ENCODE measurements at regions not wholly inside any gene's neighbourhood (a gene's known extent, or its start where the extent isn't known, plus 50 kb on each side); places are given as distances from the start of the nearest gene placed in this dataset.

GRCh38 chr11:116460156-116460920 lies 312.4 kb downstream of the BUD13 start:
- TF ChIP-seq ZNF274 (IDR thresholded peaks at IDR 0.05; ENCODE audit: low read depth, low read length) = no peak
- no peak overlapping the region for H3K4me3 ChIP-seq (ENCODE audit: low read length)

DNA sequence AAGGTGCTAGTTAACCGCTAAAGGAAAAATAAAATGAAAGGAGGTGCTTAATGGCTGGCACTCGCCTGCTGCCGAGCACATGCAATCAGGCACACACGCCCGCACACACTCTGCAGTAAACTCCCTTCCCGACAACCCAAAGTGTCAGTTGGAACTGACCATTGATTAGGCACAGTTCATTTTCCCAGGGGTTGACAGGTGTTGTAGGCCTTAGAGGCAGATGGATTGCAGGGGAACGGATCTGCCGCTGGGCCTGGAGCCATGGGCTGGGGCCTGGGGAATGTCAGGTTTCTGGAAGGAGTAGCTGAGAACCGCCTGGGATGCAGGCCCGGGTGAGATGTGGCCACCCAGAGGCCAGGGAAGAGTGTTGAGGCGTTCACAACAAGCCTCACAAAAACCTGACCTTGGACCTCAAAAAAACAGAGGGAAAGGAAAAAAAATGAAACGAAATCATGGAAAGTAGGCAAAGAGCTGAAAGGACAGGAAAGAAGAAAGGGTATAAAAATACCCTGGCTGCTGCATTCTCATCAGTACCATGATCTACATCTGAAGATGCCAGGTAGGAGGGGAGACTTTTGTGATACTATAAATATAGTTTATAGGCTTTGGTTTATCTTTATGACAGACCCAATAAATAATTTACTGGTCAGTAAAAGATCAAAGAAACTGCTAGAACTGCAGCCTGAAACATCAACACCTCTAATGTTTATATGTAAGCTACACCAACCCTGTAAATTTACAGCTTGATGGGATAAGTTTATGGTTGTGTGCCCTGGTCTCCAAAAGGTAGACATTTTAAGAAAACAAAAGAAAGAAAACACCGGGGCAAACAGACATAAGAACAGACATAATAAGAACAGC lies 313.4 kb downstream of the BUD13 start:
- no peak overlapping the region for H3K4me3 ChIP-seq (ENCODE audit: low read length)
- no peak for TF ChIP-seq ZNF274 (IDR thresholded peaks at IDR 0.05; ENCODE audit: low read depth, low read length)

DNA sequence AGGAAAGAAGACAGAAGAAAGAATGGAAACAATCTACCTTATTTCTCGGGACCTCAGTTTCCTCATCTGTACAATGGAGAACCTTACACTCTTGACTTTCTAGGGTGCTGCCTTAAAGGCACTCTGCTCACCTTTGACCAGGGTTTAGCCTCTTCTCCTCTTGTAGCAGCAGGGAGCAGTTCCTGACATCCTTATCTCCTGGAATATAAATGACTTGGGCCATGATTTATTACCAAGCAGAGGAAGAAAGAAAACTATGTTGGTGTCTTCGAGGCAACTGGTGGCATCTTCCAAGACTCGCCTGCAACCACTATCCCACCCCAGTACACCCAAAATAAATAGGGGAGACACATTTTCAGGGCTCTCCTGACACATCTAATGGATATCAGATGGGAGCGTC lies 314.2 kb downstream of the BUD13 start:
- no peak for TF ChIP-seq ZNF274 (IDR thresholded peaks at IDR 0.05; ENCODE audit: low read depth, low read length)

GRCh38 chr11:116457336-116458007 lies 315.3 kb downstream of the BUD13 start:
- no peak for TF ChIP-seq ZNF274 (IDR thresholded peaks at IDR 0.05; ENCODE audit: low read depth, low read length)
- H3K4me3 ChIP-seq (ENCODE audit: low read length) = no peak overlapping the region

More for the DNA sequence above, 314.2 kb downstream of the BUD13 start:
- H3K4me3 ChIP-seq (ENCODE audit: low read length) = no peak overlapping the region

GRCh38 chr11:116454951-116455350 lies 317.8 kb downstream of the BUD13 start:
- TF ChIP-seq ZNF274 (IDR thresholded peaks at IDR 0.05; ENCODE audit: low read depth, low read length) = no peak
- H3K4me3 ChIP-seq (ENCODE audit: low read length) = no peak overlapping the region

GRCh38 chr11:116454020-116454645 lies 318.7 kb downstream of the BUD13 start:
- no peak overlapping the region for H3K4me3 ChIP-seq (ENCODE audit: low read length)
- TF ChIP-seq ZNF274 (IDR thresholded peaks at IDR 0.05; ENCODE audit: low read depth, low read length) = no peak

GRCh38 chr11:116452461-116452860 lies 320.3 kb downstream of the BUD13 start:
- TF ChIP-seq ZNF274 (IDR thresholded peaks at IDR 0.05; ENCODE audit: low read depth, low read length) = no peak
- H3K4me3 ChIP-seq (ENCODE audit: low read length) = no peak overlapping the region

- no peak for TF ChIP-seq ZNF274 (IDR thresholded peaks at IDR 0.05; ENCODE audit: low read depth, low read length)
- no peak overlapping the region for H3K4me3 ChIP-seq (ENCODE audit: low read length)
Observed at GRCh38 chr11:116449522-116449921, 323.3 kb downstream of the BUD13 start.

GRCh38 chr11:116446048-116446941 lies 326.5 kb downstream of the BUD13 start:
- no peak for TF ChIP-seq ZNF274 (IDR thresholded peaks at IDR 0.05; ENCODE audit: low read depth, low read length)
- H3K4me3 ChIP-seq (ENCODE audit: low read length) = no peak overlapping the region

DNA sequence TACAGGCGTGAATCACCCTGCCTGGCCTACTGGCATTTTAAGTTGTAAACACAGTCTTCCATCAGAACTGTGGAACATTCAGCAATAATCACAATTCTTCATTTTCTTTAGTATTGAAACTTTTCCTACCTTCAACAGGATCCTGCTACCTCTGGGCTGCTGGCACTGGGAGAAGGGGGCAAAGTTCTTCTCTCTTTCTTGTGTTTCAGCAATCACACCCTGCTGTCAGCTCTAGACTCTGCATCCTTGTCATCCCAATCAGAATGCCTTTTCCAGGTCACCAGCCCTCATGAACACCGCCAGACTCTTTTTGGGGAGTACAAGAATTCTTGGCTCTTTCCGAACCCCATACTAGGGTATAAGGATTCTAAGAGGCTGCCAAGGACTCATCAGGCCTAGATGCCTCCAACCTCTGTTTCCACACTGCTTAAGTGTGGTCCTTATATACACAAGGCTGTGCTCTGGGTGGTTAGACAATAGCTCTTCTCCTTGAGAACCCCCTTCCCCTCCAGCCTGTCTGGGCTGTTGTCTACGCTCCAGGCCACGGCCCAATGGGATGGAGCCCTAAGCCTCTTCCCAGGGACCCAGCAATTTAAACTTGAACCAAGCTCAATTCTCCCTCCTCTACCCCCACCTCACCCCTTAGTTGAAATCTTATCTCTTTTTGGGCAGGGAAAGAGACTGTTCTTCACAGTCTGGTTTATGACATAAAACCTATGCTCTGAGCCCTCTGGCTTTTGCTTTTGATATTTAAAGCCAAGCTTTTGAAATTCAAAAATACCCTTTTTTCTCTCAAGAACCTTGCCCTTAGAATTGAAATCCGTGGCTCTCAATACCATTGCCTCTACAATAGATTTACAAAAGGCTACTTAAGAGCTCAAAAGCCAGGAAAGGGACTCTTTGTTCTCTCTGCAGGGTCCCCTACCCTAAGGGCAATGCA lies 327.4 kb downstream of the BUD13 start:
- no peak overlapping the region for H3K4me3 ChIP-seq (ENCODE audit: low read length)
- TF ChIP-seq ZNF274 (IDR thresholded peaks at IDR 0.05; ENCODE audit: low read depth, low read length) = no peak

DNA sequence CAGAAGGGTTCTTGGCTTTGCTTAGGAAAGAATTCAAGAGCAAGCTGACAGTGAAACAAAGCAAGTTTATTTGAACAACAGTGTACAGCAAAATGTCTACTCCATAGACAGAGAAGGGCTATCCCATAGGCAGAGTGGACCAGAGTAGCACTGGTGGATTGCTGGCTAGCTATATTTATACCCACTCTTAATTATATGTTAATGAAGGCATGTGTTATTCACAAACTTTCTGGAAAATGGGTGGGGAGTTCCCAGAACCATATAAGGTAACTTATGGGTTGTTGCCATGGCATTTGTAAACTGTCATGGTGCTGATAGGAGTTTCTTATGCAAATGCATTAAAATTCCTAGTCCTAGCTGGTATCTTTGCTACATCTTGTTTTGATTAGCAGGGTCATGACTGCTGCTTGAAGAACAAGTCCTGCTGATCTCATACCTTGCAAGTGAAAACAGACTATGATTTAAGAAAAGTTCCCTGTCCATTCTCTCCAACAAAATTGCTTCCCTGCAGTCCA lies 330.5 kb downstream of the BUD13 start:
- no peak for TF ChIP-seq ZNF274 (IDR thresholded peaks at IDR 0.05; ENCODE audit: low read depth, low read length)
- no peak overlapping the region for H3K4me3 ChIP-seq (ENCODE audit: low read length)

GRCh38 chr11:116439361-116439677 lies 333.5 kb downstream of the BUD13 start:
- H3K4me3 ChIP-seq (ENCODE audit: low read length) = no peak overlapping the region
- no peak for TF ChIP-seq ZNF274 (IDR thresholded peaks at IDR 0.05; ENCODE audit: low read depth, low read length)

All from GM08714 (cell line).